ENCODE measurements at regions not wholly inside any gene's neighbourhood (a gene's known extent, or its start where the extent isn't known, plus 50 kb on each side); places are given as distances from the start of the nearest gene placed in this dataset.

DNA sequence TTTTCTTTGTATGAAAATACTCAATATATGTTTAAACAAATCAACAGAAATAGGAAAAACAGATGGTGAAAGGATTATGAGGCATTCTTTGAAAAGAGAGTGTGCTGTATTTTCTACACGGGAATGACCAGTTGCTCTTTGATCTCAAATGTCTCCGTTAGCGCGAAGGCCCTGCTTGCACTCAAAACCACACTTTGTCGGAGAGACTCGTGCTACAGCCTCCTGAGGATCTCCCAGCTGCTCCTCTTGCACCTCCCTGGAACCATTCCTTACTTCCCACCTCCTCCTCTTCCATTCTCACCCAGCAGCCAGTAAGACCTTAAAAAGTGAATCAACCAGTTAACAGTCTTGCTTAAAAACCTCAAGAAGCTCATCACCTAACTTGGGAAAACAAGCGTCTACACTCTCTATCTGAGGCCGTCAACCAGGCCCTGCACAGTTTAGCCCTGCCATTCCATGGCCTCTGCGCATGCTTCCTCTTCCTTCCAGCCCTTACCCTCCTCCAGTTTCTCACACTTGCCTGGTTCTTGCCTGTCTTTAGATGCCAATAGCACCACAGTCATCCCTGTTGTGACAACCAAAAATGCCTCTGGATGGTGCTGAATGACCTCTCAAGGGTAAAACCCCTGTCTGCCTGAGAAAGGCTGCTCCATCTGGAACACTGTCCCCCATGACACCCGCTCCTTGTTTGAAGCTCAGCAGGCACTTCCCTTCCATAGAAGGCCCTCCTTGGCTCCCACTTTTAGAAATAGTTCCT, 594.7 kb upstream of the WWC1 start:
- DNase-seq: no peak

DNA sequence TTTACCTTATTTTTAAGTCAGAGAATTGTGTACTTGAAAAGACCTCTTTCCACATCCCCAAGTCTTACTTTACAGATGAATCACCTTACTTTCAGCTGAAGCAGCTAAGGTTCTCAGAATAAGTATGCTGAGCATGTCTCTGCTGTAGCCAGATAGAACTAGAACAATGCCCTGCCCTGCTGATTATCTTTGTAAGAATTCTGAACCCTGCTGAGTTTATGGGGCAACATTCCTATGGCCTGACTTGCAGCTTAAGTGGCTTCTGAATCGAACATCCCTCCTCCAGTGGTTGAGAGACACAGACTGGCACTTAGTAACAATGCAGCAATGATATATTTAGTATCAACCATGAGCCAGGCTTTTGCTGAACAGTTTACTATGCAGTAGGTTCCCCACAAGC, 592.0 kb upstream of the WWC1 start:
- no peak for DNase-seq

DNA sequence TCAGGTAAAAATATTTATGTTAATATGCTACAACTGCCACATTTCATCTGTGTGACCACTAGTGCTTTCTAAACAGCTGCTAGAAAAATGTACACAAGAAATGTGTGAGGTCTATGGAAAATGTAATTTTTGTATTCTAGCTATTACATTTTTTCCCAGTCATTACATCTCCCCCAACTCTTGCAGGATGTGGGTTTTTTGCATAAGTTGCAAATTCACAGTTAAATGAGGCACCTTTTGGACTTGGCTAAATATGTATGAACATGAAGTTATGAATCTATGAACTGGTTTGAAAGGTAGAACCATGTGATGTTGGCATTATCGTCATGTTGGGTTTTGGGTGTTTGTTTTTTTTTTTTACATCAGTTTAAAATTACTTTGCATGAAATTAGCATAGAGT, 590.4 kb upstream of the WWC1 start:
- DNase-seq: no peak

DNA sequence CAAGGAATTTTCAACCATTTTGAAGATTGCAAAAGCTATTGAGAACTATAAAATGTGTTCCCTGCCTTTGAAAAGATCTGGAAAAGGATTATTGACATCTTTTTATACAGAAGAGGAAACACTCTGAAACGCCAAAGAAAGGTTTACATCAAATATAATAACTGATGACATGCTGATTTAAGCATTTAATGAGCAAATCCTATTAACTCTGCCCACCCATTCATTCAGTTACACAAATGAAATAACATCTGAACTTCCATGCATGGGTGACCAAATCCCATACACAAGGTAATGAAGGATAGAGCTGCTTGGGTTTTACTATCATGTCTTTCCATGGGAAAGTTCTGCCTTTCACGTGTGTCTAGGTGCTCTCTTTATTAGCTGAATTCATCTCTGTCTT, 589.4 kb upstream of the WWC1 start:
- DNase-seq: no peak

DNA sequence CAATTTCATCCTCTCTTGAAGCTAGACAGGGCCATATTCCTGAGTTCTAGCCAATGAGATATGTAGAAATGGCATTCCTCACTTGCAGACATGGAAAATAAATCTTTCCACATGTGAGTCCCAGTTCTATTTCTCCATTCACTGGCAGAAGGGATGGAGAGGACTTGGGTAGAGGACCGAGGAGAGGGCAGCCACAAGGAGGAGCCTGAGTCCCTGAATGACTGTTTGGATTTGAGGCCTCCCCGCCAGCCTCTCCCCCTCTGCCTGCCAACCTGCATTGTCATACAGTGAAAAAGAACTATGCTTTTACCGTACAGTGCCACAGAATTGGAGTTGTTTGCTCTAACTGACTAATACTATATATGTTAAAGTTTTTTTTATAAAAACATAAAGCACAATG, 583.0 kb upstream of the WWC1 start:
- no peak for DNase-seq

DNA sequence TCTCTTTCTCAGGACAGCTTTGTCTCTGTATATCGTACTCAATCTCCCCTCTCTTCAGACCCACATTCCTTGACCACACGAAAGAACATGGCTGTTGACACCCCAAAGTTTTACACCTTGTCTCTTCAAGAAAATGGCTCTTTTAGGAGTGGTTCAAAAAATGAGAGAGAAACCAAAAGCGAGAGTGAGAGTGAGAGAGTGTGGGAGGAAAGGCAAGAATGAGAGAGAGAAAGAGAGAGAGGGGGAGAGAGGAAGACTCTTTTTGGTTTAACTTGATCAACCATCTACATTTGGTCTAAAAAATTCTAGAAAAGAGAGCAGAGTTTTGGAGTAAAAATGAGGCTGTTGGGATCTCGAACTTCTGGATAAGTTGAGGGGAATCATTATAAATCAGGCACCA, 581.8 kb upstream of the WWC1 start:
- DNase-seq: no peak

DNA sequence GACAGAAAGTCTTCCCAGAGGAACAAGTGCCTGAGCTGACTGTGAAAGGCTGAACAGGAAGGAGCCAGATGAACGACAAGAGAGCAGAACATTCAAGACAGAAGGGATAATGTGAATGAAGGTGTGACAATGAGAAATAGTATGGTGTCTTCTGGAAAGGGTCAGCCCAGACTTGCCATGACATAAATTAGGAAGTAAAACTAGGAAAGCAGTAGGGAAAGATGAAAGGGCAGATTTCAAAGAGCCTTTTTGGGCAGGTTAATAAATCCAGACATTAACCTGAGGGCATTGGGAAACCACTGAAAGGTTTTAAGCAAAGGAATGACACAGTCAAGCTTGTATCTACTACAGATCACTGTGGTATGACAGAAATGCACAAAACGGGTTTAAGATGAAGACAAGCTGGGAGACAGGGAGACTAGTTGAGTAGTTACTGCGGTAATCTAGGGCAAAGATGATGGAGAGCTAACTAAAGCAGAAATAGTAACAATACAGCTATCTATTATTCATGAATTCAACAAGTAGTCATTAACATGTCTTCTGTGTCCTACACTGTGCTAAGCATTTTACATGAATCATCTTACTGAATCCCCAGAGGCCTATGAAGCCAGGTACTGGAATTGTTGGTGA, 580.9 kb upstream of the WWC1 start:
- no peak for DNase-seq

DNA sequence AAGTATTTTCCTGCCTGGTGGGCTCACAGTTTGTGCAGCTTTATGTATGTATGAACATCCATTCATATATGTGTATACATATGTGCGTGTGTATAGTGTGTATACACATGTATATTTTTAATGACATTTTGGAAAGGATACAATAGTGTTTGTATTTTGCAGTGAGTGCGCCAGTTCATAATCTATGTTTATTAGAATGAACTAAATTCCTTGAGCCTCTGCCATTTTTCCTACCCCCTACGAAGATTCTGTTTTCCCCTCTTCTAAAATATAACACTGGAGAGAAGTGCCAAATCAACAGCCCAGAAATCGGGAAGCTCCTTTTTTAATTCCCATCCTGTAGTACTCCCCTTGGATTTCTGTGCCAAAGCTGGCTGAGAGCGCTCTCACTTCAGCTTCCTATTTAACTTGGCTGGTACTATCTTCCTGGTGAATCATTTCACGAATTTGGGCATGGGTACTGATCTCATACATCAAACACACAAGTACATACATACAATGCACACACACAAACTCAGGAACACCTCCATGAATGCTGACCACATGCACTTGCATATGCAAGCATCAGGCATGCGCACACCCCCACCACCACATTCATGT, 578.4 kb upstream of the WWC1 start:
- no peak for DNase-seq

DNA sequence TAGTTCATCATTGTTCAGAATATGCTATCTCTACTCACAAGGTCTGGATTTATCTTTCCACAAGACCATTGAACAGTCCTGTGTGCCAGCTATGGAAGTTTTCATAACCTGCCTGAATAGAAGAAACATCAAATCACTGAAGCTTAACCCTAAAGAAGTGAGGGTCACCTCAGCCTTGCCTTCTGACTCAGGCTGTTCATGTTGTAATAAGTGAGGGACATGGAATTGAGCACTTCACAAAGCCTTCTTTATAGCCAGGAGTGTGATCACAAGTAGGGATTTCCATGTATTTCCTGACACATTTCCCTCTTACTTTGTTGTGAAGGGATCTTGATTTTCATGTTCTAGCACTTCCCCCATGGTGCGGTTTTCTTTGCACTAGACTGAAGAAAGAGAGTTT, 577.5 kb upstream of the WWC1 start:
- DNase-seq: no peak

DNA sequence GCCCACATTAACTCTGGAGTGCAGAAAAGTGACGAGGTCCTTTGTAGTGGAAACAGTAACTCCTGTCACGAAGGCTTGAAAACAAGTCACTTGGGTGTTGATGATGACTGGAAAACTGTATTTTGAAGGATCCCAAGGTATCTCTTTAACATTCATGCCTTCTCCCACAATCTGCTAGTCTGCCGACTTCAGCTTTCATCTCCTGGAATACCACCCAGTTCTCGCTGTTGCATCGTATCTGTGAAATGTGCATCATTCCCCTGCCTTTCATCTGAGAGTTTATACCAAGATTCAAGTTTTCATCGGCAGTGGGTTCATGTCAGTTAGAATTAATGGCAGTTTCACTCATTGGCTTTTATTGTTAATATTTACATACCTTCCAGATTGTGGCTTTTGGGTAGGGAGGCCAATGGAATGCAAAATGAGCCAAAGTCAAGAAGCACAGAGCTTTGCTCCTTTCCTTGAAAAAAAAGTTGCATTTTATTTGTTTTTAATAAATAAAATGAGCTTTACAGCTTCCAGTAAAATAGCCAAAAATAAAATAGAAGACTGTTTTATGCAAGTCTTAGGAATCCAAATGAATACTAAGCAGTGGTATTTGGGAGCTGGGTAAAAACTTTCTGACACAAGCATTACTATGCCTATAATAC, 575.2 kb upstream of the WWC1 start:
- no peak for DNase-seq

DNA sequence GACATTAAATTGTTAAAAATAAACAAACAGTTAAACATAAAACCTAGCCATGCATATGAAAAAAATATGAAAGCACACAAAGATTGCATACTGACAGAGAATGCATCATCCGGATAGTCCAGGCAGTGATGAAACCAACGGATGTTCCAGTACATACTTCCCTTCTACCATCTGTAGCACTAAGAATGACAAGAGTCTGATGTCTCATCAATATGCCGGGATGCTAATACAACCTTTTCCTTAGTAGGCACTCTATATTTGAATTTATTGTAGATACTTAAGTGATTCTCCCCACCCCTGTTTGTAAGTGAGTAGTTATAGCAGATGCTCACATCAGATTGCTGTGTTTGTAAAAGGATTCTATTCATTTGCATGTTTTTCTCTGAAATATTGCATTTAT, 571.2 kb upstream of the WWC1 start:
- DNase-seq: no peak

DNA sequence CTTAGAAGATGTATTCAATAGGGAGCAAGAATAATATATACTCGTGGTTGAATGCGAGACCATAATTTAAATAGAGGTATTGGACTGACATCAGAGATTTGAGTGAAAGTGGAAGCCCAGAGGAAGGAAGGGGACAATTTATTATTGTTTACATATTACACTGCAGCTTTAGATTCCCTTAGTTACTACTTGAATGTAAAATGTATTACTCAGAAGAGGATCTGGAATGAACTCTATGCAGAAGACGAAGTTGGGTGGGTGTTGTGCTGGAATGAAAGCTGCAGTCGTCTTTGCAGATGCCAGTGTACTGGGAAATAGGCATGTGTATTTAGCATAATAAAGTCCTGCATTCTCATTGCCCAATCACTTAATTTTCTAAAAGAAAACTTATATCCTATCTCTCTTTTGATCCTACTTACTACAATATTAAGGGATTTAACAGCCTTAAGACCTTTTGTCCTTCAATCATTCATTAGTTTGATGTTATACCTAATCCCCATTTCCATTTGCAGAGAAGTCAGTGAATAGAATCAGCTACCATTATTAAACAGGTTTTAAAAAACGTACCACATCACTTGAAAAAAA, 570.7 kb upstream of the WWC1 start:
- DNase-seq: no peak

DNA sequence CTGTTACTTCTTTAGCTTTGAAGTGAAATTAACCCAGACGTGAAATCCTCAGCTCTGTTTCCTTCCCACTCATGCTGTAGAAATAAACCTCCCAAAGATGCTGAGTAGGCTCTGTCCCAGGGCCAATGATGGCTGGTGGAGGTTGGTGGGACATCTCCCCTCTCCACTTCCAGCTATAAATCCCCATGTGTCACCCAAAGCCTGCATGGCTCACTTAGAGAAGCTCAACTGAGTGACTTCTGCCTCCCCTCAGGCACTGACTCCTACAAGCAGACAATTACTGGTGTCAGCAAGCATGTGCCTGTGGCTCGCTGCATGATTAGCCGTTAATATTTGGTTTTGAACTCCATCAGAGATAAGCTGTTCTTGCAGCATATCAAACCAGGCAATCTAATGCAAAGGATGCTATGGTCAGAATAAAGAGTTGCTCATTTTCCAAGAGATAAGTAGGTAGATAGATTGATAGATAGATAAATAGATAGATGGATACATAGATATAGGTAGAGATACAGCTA, 569.5 kb upstream of the WWC1 start:
- no peak for DNase-seq

DNA sequence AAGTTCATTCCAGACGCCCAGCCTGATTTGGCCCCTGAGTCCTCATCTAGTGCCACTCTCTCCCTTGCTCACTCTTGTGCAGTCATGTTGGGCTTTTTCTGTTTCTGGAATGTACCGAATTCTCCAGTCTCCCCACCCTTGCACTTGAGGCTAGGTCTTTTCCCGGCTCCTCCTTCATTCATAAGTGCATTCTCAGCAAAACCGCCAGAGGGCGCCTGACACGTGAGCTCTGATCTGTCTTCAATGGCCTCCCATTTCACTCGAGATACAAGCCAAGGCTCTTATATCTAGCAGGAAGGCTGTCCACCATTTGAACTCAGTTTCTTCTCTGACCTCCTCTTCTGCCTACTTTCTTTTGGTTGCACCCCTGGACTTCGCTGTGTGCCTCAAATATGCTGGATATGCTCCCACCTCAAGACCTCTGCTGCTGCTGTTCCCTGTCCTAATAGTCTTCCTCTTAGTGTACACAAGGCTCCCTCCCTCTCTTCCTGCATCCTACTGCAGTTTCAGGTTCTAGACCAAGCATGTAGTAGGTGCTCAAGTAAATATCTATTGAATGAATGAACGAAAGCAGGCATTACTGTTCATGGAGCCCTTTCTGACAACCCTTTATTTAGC, 568.1 kb upstream of the WWC1 start:
- DNase-seq: peak in 54 of 58 donors; percentile 4 to 79 (median 46)

DNA sequence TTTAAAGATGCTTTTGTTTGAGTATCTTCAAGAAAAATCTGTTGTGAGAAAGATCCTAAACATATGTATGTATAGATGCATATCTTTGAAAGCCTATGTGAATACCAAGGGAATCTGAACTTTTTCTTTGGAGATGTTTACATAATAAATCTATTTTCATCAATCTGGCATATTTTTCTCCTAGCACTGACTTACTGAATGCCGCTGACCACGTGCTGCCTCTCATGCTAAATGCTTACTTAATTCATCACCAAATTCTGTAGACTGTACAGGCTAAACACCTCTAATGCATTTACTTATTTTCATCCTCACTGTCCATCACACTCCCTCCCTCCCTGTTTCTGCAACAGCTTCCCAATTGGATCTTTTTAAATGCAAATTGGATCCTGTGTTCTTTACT, 566.2 kb upstream of the WWC1 start:
- no peak for DNase-seq

DNA sequence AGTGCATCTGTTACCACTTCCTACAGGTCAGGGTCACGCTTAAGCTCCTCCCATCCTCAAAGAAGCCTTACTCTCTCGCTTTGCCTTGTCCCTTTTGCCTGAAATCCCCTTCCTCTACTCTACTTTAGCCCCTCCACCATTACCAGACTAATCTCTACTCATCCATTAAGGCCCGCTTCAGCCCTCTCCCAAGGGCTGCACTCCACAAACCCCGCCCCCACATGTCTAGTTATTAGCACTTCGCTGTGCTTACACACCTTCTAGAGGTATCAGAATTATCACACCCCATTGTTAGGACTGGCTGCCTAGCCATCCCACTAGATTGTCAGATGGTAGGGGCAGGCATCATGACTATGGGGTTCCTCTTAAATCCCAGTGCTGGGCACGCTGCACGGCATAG, 565.7 kb upstream of the WWC1 start:
- no peak for DNase-seq

DNA sequence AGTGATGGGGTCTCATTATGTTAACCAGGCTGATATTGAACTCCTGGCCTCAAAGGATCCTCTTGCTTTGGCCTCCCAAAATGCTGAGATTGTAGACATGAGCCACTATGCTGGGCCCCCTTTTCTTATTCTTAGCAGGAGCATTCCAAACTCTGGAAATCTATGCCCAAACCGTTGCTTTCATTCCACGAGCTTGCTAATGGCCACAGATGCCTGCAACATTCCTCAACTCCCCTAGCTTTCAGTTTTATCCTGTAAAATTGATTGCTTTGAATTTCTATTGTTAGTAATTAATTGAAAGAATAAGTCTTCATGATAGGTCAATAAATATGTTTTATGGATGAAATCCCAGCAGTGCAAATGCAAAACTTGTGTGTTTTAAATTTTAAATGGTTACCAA, 564.8 kb upstream of the WWC1 start:
- no peak for DNase-seq

DNA sequence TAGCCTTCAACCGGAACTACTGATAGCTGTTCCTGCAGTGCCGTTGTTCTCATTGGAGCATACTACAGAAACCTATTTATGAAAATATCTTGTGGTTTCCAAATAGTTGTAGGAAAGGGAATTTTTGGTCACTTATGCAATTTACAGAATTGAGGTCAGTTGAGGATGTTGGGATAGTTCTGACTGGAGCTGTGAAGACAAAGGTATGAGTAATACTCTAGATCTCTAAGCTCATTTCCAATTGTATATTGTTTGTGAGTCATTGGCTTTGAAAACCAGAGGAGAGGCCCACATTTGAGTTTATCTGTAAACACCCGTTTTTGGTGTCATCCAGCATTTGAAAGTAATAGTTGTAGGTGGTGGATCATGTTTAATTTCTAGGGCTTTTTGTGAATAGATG, 561.3 kb upstream of the WWC1 start:
- no peak for DNase-seq

DNA sequence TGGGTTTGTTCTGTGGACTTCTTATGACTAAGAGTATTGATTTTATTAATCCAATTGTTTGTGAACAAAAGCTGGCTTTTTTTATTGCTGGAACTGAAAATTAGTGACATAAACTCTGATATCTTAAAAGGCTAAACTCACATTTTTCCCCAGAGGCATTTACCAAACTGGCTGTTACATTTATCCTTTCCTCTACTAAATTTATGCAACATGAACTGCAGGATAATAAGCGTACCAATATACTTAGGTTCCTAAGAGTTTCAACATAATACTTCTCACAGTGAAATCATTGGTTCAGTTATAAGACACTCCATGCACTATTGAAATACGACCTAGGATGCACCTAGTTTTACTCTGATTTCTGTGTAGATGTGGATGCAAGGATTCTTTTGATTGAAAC, 560.8 kb upstream of the WWC1 start:
- DNase-seq: no peak

DNA sequence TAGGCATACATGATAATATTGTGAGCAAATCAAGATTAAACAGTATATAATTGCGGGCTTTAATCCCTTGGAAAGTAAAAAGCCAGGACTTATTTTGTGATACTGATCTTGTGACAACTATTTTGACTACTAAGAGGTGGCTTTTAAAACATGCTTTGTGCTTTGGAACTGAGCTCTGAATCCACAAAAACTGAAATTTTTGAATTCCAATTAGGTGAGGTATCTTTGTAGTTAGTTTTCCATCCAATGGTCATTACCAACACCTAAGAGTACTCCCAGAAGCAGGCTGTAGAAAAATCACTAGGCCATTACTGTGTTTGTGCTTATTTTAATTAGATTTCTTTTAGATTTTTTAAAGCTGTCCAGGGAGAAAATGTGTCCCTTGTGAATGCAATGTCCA, 559.5 kb upstream of the WWC1 start:
- DNase-seq: no peak

DNA sequence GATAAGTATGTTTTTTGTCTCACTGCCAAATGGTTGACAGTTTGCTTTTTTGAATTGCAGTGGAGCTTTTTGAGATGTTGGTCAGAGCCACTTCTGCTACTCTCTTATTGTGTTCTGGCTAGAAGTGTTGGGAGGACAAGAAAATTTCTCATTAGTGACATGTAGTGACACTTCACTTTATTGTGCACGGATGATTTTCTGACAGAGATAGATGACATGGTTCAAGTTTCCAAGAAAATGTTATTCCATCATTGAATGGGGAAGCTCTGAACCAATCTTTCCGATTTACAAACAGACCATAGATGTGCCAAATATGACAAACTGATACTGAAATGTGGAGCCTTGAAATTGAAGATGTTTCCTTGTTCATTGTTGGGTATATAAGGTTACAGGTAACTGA, 558.9 kb upstream of the WWC1 start:
- DNase-seq: no peak

DNA sequence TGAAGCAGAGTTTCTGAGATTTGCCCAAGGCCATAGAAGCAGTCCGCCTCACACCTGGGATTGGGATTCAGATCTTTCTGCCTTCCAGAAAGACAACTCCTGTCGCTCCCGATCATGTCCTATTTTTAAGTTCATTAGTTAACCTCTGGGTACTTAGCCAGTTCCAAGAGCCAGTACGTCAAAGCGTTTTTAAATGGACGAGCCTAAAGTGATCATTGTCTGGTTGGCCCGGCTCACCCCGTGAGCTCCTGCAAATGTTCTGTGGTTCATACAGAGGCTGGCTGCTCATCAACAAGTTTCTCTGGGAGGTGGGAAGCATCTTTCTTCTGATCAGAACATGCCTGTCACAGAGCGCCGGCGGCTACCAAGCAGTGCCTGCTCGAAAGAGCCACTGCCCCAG, 554.5 kb upstream of the WWC1 start:
- DNase-seq: no peak
